ENCODE measurements at regions not wholly inside any gene's neighbourhood (a gene's known extent, or its start where the extent isn't known, plus 50 kb on each side); places are given as distances from the start of the nearest gene placed in this dataset.

GRCh38 chr1:110788673-110789072, 84.3 kb upstream of the CD53 start:
- H2AFZ ChIP-seq (ENCODE audit: low read depth, low read length) = no peak overlapping the region
- no peaks in the 10 kb centered on the region for H3K9me3 ChIP-seq (replicated peaks; ENCODE audit: control insufficient read depth, insufficient read depth, low read length)
- BruUV-seq (replicated peaks) = no TSS peak
- FAIRE-seq = no peak
- ChIA-PET CTCF (interaction anchor here (0.7 kb wide), 1 partner anchor 234 kb away, joined by 3 read pairs; no protein-coding TSS in a partner anchor), POLR2A (no interaction called here)
- H3K9me1 ChIP-seq (replicated peaks; ENCODE audit: control insufficient read depth, extremely low read depth, insufficient read depth, low read length) = no peaks in the 10 kb centered on the region
- H3K27me3 ChIP-seq (ENCODE audit: control insufficient read depth in 2 of 2, insufficient read depth in 2 of 2, low read length in 2 of 2) = no peaks in the 10 kb centered on the region
- no peak overlapping the region for H3K27ac ChIP-seq (ENCODE audit: insufficient read depth, low read depth, low read length)
- dilution Hi-C loops (cut with MboI; ENCODE audit: extremely low pct_ligation_motif_present, low sequenced_read_pairs) (no loop called here), intact Hi-C loops (cut with micrococcal nuclease) (loop anchor here (10.0 kb wide), 1 partner anchor 234 kb away; no protein-coding TSS in a partner anchor)
- H3K79me2 ChIP-seq (ENCODE audit: control insufficient read depth, insufficient read depth, low read length) = no peaks in the 10 kb centered on the region
- no peaks in the 10 kb centered on the region for H3K4me1 ChIP-seq (ENCODE audit: control insufficient read depth, extremely low read depth, insufficient read depth, low read length)
- TF ChIP-seq MAX (IDR thresholded peaks at IDR 0.05; ENCODE audit: insufficient read depth, insufficient read length) (no peak), FOS (IDR thresholded peaks at IDR 0.05; ENCODE audit: borderline replicate concordance, insufficient read depth, low read length) (no peak), MYC (IDR thresholded peaks at IDR 0.05; ENCODE audit: low read depth, low read length) (no peak), JUN (IDR thresholded peaks at IDR 0.05; ENCODE audit: borderline replicate concordance, insufficient read depth, insufficient read length, low read depth) (no peak), GATA2 (IDR thresholded peaks at IDR 0.05; ENCODE audit: insufficient read depth, insufficient read length, low read depth, low read length) (no peak), POLR2AphosphoS5 (IDR thresholded peaks at IDR 0.05; ENCODE audit: insufficient read depth, low read depth, low read length) (no peak), EZH2 (IDR thresholded peaks at IDR 0.05; ENCODE audit: borderline replicate concordance, low read depth, low read length, severe bottlenecking) (no peak), CTCF (IDR thresholded peaks at IDR 0.05; ENCODE audit: extremely low read depth in 1 of 2, insufficient read depth in 1 of 2, low read depth in 1 of 2, low read length in 2 of 2) (no peak), POLR2A (IDR thresholded peaks at IDR 0.05; ENCODE audit: low read depth, low read length) (no peak)
- H3K4me2 ChIP-seq (ENCODE audit: insufficient read depth, low read length) = no peak overlapping the region
- H3K9ac ChIP-seq (replicated peaks; ENCODE audit: extremely low read depth, insufficient read depth, low read length) = no peak overlapping the region
- H4K20me1 ChIP-seq (replicated peaks; ENCODE audit: control insufficient read depth, extremely low read depth, insufficient read depth, low read length) = no peaks in the 10 kb centered on the region
- no peak overlapping the region for H3K4me3 ChIP-seq (replicated peaks in 1 of 3; ENCODE audit: insufficient read depth in 1 of 3, low read depth in 1 of 3, low read length in 3 of 3)
- DNase-seq (ENCODE audit: low read depth, low spot score) = no peak
- no peaks in the 10 kb centered on the region for H3K36me3 ChIP-seq (ENCODE audit: control insufficient read depth in 2 of 2, extremely low read depth in 1 of 2, insufficient read depth in 2 of 2, low read length in 2 of 2)

Measured in endothelial cell of umbilical vein (primary cell).